ENCODE measurements at regions not wholly inside any gene's neighbourhood (a gene's known extent, or its start where the extent isn't known, plus 50 kb on each side); places are given as distances from the start of the nearest gene placed in this dataset.

GRCh38 chr20:60177080-60177479, 218.9 kb downstream of the CDH26 start:
- TF ChIP-seq CTCF (IDR thresholded peaks at IDR 0.05) (no peak), POLR2A (IDR thresholded peaks at IDR 0.05) (no peak)

Measured in lower leg skin (tissue), 3 donors.